OCI-LY7 (cell line): ENCODE measurements at regions not wholly inside any gene's neighbourhood (a gene's known extent, or its start where the extent isn't known, plus 50 kb on each side); places are given as distances from the start of the nearest gene placed in this dataset.

ENCODE experiments used
- BruUV-seq: library from RNA; stranded (reverse); fragments of 400-500 nt; replicated peaks from 2 replicates; lab custom pipeline; 2021; lab: Mats Ljungman, UMichigan
- CTCF ChIA-PET: fragments of 300-600 bp; sonication (Branson Sonifier 250); formaldehyde crosslinking; loops from one replicate; lab custom pipeline; 2022; ENCODE audit warnings: antibody characterized with exemption; ENCODE audit not compliant: unreplicated experiment; lab: Charles Lee
- POLR2A ChIA-PET: fragments of 300-600 bp; sonication (Branson Sonifier 250); formaldehyde crosslinking; loops from one replicate; lab custom pipeline; 2022; ENCODE audit warnings: antibody characterized with exemption; lab: Charles Lee
- DNase-seq: peaks from one replicate; pipeline ENCODE4 v3.0.0-alpha.2; 2015; ENCODE audit warnings: low spot score
- H2AFZ ChIP-seq: fragments of 200-600 bp; sonication (generic), shearing (Covaris generic); 2 replicates; pipeline ENCODE4 v1.6.1; 2014; ENCODE audit warnings: mild to moderate bottlenecking, antibody characterized with exemption, low read length, moderate library complexity
- H3K27ac ChIP-seq: fragments of 200-600 bp; sonication (generic); 2 replicates; pipeline ENCODE4 v1.5.1; 2014; ENCODE audit warnings: mixed run types, low read depth, mild to moderate bottlenecking, moderate library complexity, low read length, inconsistent platforms; ENCODE audit not compliant: poor library complexity, severe bottlenecking
- H3K36me3 ChIP-seq: fragments of 200-600 bp; sonication (generic); 2 replicates; pipeline ENCODE4 v1.6.1; 2014; ENCODE audit warnings: mild to moderate bottlenecking, antibody characterized with exemption, low read length, moderate library complexity, mixed read lengths; ENCODE audit not compliant: insufficient read depth
- H3K4me1 ChIP-seq: fragments of 200-600 bp; sonication (generic); 2 replicates; pipeline ENCODE4 v1.5.1; 2014; ENCODE audit warnings: mild to moderate bottlenecking, low read length; ENCODE audit not compliant: insufficient read depth, poor library complexity, severe bottlenecking
- H3K4me2 ChIP-seq: fragments of 200-600 bp; sonication (generic); 2 replicates; pipeline ENCODE4 v1.6.1; 2014; ENCODE audit warnings: mild to moderate bottlenecking, low read length
- H3K4me3 ChIP-seq: fragments of 200-600 bp; sonication (generic); 2 replicates; pipeline ENCODE4 v1.5.1; 2014; ENCODE audit warnings: mild to moderate bottlenecking, low read depth, low read length; ENCODE audit not compliant: poor library complexity, severe bottlenecking
- H3K79me2 ChIP-seq: fragments of 200-600 bp; sonication (generic); 2 replicates; pipeline ENCODE4 v1.6.1; 2016; ENCODE audit warnings: low read depth, mild to moderate bottlenecking, low read length, moderate library complexity, mixed read lengths; ENCODE audit not compliant: insufficient read depth
- H3K9me2 ChIP-seq: fragments of 200-600 bp; sonication (generic); 2 replicates; pipeline ENCODE4 v1.6.1; 2016; ENCODE audit warnings: mild to moderate bottlenecking, low read length, mixed read lengths; ENCODE audit not compliant: insufficient read depth
- H3K9me3 ChIP-seq: fragments of 200-600 bp; sonication (generic); 2 replicates; pipeline ENCODE4 v1.6.1; 2014; ENCODE audit warnings: mild to moderate bottlenecking, mixed run types, low read length, mixed read lengths
- H4K20me1 ChIP-seq: fragments of 200-600 bp; sonication (generic); 2 replicates; pipeline ENCODE4 v1.6.1; 2014; ENCODE audit warnings: mild to moderate bottlenecking, antibody characterized with exemption, low read length, moderate library complexity, mixed read lengths; ENCODE audit not compliant: insufficient read depth
- CTCF ChIP-seq: fragments of 200-600 bp; sonication (generic); conservative IDR thresholded peaks from 2 replicates; pipeline ENCODE4 v1.5.1; 2014; ENCODE audit warnings: mild to moderate bottlenecking, antibody characterized with exemption, low read length, moderate library complexity, mixed read lengths
- EZH2phosphoT487 ChIP-seq: fragments of 200-600 bp; sonication (generic); IDR thresholded peaks from 2 replicates; pipeline ENCODE4 v1.6.1; 2018; ENCODE audit warnings: low read depth, borderline replicate concordance, mild to moderate bottlenecking, mixed run types, antibody characterized with exemption, low read length, moderate library complexity, mixed read lengths
- intact Hi-C: fragments of 100-400 bp; cut with micrococcal nuclease; formaldehyde crosslinking; loops from one replicate; pipeline ENCODE4 v1.10.0; 2022; ENCODE audit not compliant: unreplicated experiment

- intact Hi-C loops = no loop called here
These were observed 124.7 kb downstream of the RGS21 start for GRCh38 chr1:192441492-192441891.

GRCh38 chr1:192442736-192443135 is 125.9 kb downstream of the RGS21 start:
- Histone ChIP-seq H3K4me2 (no peak overlapping the region), H3K79me2 (no peaks in the 10 kb centered on the region), H4K20me1 (no peaks in the 10 kb centered on the region), H3K27ac (no peak overlapping the region), H3K36me3 (no peaks in the 10 kb centered on the region), H3K4me1 (no peaks in the 10 kb centered on the region), H3K4me3 (no peak overlapping the region), H2AFZ (no peak overlapping the region), H3K9me3 (no peaks in the 10 kb centered on the region), H3K9me2 (no peaks in the 10 kb centered on the region)
- CTCF ChIA-PET = no interaction called here
- no peak for DNase-seq
- intact Hi-C loops = no loop called here
- no peak for TF ChIP-seq EZH2phosphoT487
- no peak for TF ChIP-seq CTCF
- BruUV-seq = no TSS peak
- POLR2A ChIA-PET = interaction anchor here (1.6 kb wide), 1 partner anchor 9 kb away, joined by 3 read pairs; no protein-coding TSS in a partner anchor

More at GRCh38 chr1:192441492-192441891, 124.7 kb downstream of the RGS21 start:
- H3K27ac ChIP-seq = no peak overlapping the region
- no TSS peak for BruUV-seq
- H3K4me2 ChIP-seq = no peak overlapping the region
- no peaks in the 10 kb centered on the region for H3K9me3 ChIP-seq
- no peaks in the 10 kb centered on the region for H3K79me2 ChIP-seq
- no peak overlapping the region for H2AFZ ChIP-seq
- DNase-seq = no peak
- ChIA-PET POLR2A (no interaction called here), CTCF (no interaction called here)
- H4K20me1 ChIP-seq = no peaks in the 10 kb centered on the region
- no peak overlapping the region for H3K4me3 ChIP-seq
- TF ChIP-seq EZH2phosphoT487 = no peak
- TF ChIP-seq CTCF = no peak
- no peaks in the 10 kb centered on the region for H3K9me2 ChIP-seq
- no peaks in the 10 kb centered on the region for H3K4me1 ChIP-seq
- H3K36me3 ChIP-seq = no peaks in the 10 kb centered on the region

DNA sequence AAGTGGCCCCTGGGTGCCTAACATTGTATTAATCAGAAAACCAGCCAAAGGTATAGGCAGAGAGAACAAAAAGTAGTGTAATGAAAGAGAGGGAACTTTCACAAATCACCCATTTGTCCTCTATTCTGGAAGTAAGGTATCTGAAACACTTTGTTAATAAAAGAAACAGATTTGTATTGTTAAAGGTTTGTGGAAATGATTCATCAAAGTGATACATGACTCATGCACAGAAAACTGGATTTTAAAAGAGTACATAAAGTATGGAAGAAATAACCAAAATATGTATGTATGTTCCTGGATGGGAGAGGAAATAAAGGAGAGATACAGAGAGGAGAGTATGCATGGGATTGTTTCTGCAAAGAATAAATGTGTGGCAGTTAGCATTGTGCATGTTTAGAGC is 126.8 kb downstream of the RGS21 start:
- TF ChIP-seq CTCF = no peak
- TF ChIP-seq EZH2phosphoT487 = no peak
- no TSS peak for BruUV-seq
- Histone ChIP-seq H4K20me1 (no peaks in the 10 kb centered on the region), H3K9me3 (no peaks in the 10 kb centered on the region), H3K4me3 (no peak overlapping the region), H3K27ac (no peak overlapping the region), H3K79me2 (no peaks in the 10 kb centered on the region), H3K9me2 (no peaks in the 10 kb centered on the region), H3K4me2 (no peak overlapping the region), H3K4me1 (no peaks in the 10 kb centered on the region), H2AFZ (no peak overlapping the region), H3K36me3 (no peaks in the 10 kb centered on the region)
- POLR2A ChIA-PET = no interaction called here
- no peak for DNase-seq
- intact Hi-C loops = no loop called here
- CTCF ChIA-PET = no interaction called here
